Neural cell (in vitro differentiated cells): ENCODE measurements at regions not wholly inside any gene's neighbourhood (a gene's known extent, or its start where the extent isn't known, plus 50 kb on each side); places are given as distances from the start of the nearest gene placed in this dataset.

Experiments
- H2AFZ ChIP-seq: fragments of 200-600, 300-800 bp; sonication (generic), shearing (Covaris generic); 2 replicates; pipeline ENCODE4 v1.6.0; 2014; ENCODE audit warnings: low read depth, mild to moderate bottlenecking, antibody characterized with exemption, low read length, moderate library complexity
- H3F3A ChIP-seq: fragments of 200-600 bp; shearing (Covaris generic); 2 replicates; pipeline ENCODE4 v1.6.1; 2016; ENCODE audit warnings: mild to moderate bottlenecking, moderate library complexity, mixed read lengths, antibody characterized with exemption, low read length; ENCODE audit not compliant: insufficient read depth, poor library complexity, severe bottlenecking
- H3K27ac ChIP-seq: fragments of 200-600, 300-800 bp; sonication (generic), shearing (Covaris generic); 2 replicates; pipeline ENCODE4 v1.5.1; 2014; ENCODE audit warnings: mild to moderate bottlenecking, low read length, moderate library complexity
- H3K27me3 ChIP-seq: fragments of 300-800, 200-600 bp; sonication (generic), shearing (Covaris generic); 2 replicates; pipeline ENCODE4 v1.6.0; 2014; ENCODE audit warnings: mild to moderate bottlenecking, low read depth, low read length, moderate library complexity; ENCODE audit not compliant: insufficient read depth
- H3K36me3 ChIP-seq: fragments of 300-800, 200-600 bp; sonication (generic), shearing (Covaris generic); 2 replicates; pipeline ENCODE4 v1.5.1; 2014; ENCODE audit warnings: mild to moderate bottlenecking, antibody characterized with exemption, low read length, moderate library complexity; ENCODE audit not compliant: insufficient read depth
- H3K4me2 ChIP-seq: fragments of 300-800, 200-600 bp; sonication (generic), shearing (Covaris generic); 2 replicates; pipeline ENCODE4 v1.6.0; 2014; ENCODE audit warnings: mild to moderate bottlenecking, low read length
- H3K4me3 ChIP-seq: fragments of 300-800, 200-600 bp; sonication (generic), shearing (Covaris generic); 2 replicates; pipeline ENCODE4 v1.5.1; 2014; ENCODE audit warnings: mild to moderate bottlenecking, low read length, moderate library complexity
- H3K79me2 ChIP-seq: fragments of 200-600 bp; shearing (Covaris generic); replicated peaks from 2 replicates; pipeline ENCODE4 v1.6.0; 2014; ENCODE audit warnings: mild to moderate bottlenecking, low read length, moderate library complexity; ENCODE audit not compliant: insufficient read depth
- H3K9ac ChIP-seq: fragments of 300-800, 200-600 bp; sonication (generic), shearing (Covaris generic); 2 replicates; pipeline ENCODE4 v1.6.1; 2016; ENCODE audit warnings: mild to moderate bottlenecking, low read length, mixed read lengths
- H3K9me2 ChIP-seq: fragments of 200-600 bp; shearing (Covaris generic); 2 replicates; pipeline ENCODE4 v1.6.1; 2016; ENCODE audit warnings: mild to moderate bottlenecking, low read length, mixed read lengths; ENCODE audit not compliant: insufficient read depth
- H3K9me3 ChIP-seq: fragments of 200-600, 300-800 bp; sonication (generic), shearing (Covaris generic); 2 replicates; pipeline ENCODE4 v1.6.1; 2016; ENCODE audit warnings: mild to moderate bottlenecking, mixed run types, low read length, moderate library complexity, mixed read lengths
- H4K20me1 ChIP-seq: fragments of 200-600 bp; shearing (Covaris generic); 2 replicates; pipeline ENCODE4 v1.6.1; 2016; ENCODE audit warnings: mild to moderate bottlenecking, mixed run types; ENCODE audit not compliant: insufficient read depth
- CTCF ChIP-seq: fragments of 450-650 bp; IDR thresholded peaks from 2 replicates; pipeline ENCODE4 v1.5.1; 2014; ENCODE audit warnings: antibody characterized with exemption, mild to moderate bottlenecking, moderate library complexity; ENCODE audit not compliant: poor library complexity, severe bottlenecking
- EZH2 ChIP-seq: fragments of 200-600, 300-800 bp; shearing (Covaris generic), sonication (generic); IDR thresholded peaks from 2 replicates; pipeline ENCODE4 v1.6.1; 2014; ENCODE audit warnings: antibody characterized with exemption, low read length, borderline replicate concordance, mild to moderate bottlenecking; ENCODE audit not compliant: insufficient read depth, poor library complexity, severe bottlenecking
- MXI1 ChIP-seq: fragments of 450-650 bp; conservative IDR thresholded peaks from 2 replicates; pipeline ENCODE4 v1.6.1; 2014; ENCODE audit warnings: antibody characterized with exemption, mild to moderate bottlenecking; ENCODE audit not compliant: poor library complexity, severe bottlenecking
- POLR2AphosphoS5 ChIP-seq: IDR thresholded peaks from 2 replicates; pipeline ENCODE4 v1.6.1; 2012
- RAD21 ChIP-seq: fragments of 450-650 bp; conservative IDR thresholded peaks from 2 replicates; pipeline ENCODE4 v1.6.1; 2014; ENCODE audit warnings: antibody characterized with exemption, mild to moderate bottlenecking, moderate library complexity
- REST ChIP-seq: IDR thresholded peaks from 2 replicates; pipeline ENCODE4 v1.6.1; 2012; ENCODE audit warnings: borderline replicate concordance
- SMC3 ChIP-seq: fragments of 450-650 bp; conservative IDR thresholded peaks from 2 replicates; pipeline ENCODE4 v1.6.1; 2014; ENCODE audit warnings: antibody characterized with exemption, mild to moderate bottlenecking, moderate library complexity; ENCODE audit not compliant: poor library complexity
- TAF1 ChIP-seq: IDR thresholded peaks from 2 replicates; pipeline ENCODE4 v1.6.1; 2012; ENCODE audit warnings: low read depth

GRCh38 chr3:106628407-106628806, 748.8 kb upstream of the CCDC54 start:
- no peaks in the 10 kb centered on the region for H3K36me3 ChIP-seq
- H4K20me1 ChIP-seq: no peaks in the 10 kb centered on the region
- no peaks in the 10 kb centered on the region for H3K9me2 ChIP-seq
- no peak overlapping the region for H3K27ac ChIP-seq
- H3K79me2 ChIP-seq: no peaks in the 10 kb centered on the region
- H3F3A ChIP-seq: no peaks in the 10 kb centered on the region
- H3K9me3 ChIP-seq: no peaks in the 10 kb centered on the region
- no peaks in the 10 kb centered on the region for H3K27me3 ChIP-seq
- no peak overlapping the region for H2AFZ ChIP-seq
- H3K4me3 ChIP-seq: no peak overlapping the region
- no peak overlapping the region for H3K4me2 ChIP-seq
- TF ChIP-seq SMC3: no peak
- TF ChIP-seq CTCF: no peak
- TF ChIP-seq EZH2: no peak
- no peak for TF ChIP-seq RAD21
- TF ChIP-seq POLR2AphosphoS5: no peak
- no peak for TF ChIP-seq REST
- no peak for TF ChIP-seq TAF1
- no peak for TF ChIP-seq MXI1
- H3K9ac ChIP-seq: no peak overlapping the region

GRCh38 chr3:106629215-106629832, 747.9 kb upstream of the CCDC54 start:
- no peaks in the 10 kb centered on the region for H3F3A ChIP-seq
- H3K9ac ChIP-seq: no peak overlapping the region
- TF ChIP-seq CTCF: no peak
- no peak overlapping the region for H3K4me3 ChIP-seq
- H4K20me1 ChIP-seq: no peaks in the 10 kb centered on the region
- no peak overlapping the region for H2AFZ ChIP-seq
- no peaks in the 10 kb centered on the region for H3K27me3 ChIP-seq
- no peaks in the 10 kb centered on the region for H3K79me2 ChIP-seq
- H3K36me3 ChIP-seq: no peaks in the 10 kb centered on the region
- H3K9me2 ChIP-seq: no peaks in the 10 kb centered on the region
- H3K4me2 ChIP-seq: no peak overlapping the region
- no peaks in the 10 kb centered on the region for H3K9me3 ChIP-seq
- no peak overlapping the region for H3K27ac ChIP-seq
